Stimulated activated CD8-positive, alpha-beta memory T cell treated with anti-CD3 and anti-CD28 coated beads, Interleukin-2, amount 100 ng/mL, for 1 hour (primary cell): ENCODE measurements at regions not wholly inside any gene's neighbourhood (a gene's known extent, or its start where the extent isn't known, plus 50 kb on each side); places are given as distances from the start of the nearest gene placed in this dataset.

Experiments used
- DNase-seq, 2 donors: peaks; one replicate each; pipeline ENCODE4 v3.0.0-alpha.2; 2020; ENCODE audit warnings: low read depth in 2 of 2

DNA sequence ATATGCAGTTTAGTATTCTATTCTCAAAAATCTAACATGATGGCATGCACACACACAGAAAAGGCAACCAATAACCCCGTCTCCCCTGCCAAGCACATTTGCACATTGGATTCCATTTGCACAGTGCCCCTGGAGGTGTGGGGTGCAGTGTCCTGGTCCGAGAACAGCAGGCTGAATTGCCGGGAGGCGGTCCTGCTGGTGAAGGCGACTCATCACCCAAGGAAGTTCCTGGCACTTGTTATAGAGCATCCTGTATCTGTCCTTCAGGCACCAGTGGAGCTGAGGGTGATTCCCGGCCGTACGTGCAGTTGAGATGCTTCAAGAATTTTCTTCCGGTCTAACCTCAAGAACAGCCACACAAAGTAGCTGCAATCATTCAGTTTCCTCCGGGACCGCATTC lies 73.0 kb upstream of the RAB12 start:
- DNase-seq: no peak

DNA sequence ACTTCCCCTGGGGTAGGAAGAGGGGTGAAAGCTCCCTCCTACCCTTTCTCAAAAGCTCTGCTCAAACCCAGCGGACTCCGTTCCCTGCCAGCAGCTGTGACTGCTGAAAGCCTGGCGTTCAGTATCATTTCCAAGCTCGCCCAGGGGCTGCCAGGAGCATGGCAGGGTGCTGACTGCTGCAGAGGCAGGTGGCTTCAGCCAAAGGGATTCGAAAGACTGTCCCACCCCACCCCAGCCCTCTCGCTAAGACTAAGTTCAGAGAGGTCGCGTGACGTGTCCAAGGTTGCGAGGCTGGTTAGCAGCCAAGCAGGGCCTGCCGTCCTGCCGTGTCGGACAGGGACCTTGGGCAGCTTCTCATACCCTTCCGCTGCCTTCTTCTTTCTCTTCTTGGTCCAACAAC lies 72.3 kb upstream of the RAB12 start:
- no peak for DNase-seq

DNA sequence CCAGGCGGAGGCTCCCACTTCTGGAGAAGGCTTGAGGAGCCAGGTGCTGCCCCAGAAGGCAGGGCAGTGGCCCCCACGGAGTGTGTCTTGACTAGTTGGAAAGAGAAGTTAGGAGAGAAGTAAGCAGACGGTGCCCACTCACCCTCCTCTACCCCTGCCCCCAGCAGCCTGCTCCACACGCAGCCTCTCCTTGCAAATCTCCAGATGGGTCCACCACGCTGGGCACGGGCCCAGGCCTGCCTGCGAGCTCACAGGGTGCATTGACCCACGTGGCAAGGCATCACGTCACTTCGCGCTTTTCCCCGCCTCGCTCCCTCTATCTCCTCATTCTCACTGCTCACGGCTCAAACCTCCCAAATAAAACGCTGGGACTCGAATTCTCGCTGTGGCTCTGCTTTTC lies 71.8 kb upstream of the RAB12 start:
- no peak for DNase-seq

DNA sequence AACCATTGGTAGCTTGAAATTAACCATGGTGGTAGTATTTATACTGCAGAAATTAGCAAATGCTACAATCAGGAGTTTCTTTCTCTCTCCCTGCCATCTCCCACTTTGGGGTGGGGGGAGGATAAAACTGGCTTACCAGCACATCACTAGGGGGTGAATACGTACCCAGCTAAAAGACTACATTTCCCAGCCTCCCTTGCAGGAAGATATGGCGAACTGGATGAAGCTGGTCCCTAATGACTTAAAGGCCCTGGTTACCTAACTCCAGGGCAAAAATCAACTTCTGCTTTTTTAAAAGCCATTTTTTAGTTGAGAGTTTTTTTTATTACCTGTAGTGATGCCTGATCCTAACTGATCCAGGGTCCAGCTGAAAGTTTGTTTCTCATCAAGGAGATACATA lies 70.3 kb upstream of the RAB12 start:
- no peak for DNase-seq

DNA sequence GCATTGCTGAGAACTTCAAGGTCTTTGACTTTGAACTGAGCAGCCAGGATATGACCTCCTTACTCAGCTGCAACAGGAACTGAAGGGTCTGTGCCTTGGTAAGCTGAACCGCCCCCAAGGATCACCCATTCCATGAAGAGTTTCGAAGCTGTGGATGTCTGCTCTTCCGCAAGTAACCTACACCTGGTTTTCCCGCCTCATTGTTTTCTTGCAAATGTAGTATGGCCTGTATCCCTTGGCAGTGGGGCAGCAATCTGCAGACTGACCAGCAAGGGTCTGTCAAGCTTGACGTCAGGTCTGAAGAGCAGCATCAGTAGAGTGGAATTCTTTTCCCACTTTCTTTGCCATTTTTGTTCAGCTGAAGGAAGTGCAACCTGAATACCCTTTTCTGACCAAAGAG lies 62.6 kb upstream of the RAB12 start:
- no peak for DNase-seq

DNA sequence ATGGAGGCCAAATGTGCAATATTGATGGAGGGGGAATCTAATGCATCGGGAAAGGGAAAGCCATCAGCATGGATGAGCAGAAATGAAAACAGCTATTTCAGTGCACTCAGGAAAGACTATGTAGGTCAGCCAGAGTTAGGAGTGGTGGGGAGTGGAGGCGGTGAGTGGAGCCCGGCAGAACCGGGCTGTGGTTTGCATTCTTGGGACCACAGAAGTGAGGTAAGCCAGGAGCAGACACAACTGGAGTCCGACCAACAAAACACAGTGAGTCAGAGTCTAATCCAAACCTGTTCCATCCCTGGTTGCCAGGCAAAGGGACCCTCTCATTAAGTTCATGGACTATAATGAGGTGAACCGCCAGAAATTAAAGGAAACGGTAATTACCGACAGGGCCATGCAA lies 61.1 kb upstream of the RAB12 start:
- no peak for DNase-seq

DNA sequence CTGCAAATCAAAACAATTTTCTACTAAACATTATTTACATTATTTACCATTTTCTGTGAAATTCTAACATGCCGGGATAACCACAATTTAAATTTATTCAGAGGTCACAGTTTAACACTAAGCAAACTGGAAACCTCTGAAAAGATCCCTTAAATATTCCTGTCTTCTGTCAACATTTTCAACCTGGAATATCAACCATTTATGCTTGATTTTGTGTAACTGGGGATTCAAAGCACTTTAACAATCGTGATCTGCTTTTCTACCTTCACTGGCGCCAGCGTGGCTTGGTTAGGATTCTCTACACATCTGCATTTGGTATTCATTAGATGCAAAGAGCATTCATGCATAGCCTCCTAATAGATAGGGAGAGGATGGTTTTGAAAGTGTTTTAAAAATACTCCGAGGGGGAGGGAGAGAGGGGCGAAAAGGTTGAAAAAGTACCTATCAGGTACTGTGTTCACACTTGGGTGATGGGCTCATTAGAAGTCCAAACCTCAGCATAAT lies 59.9 kb upstream of the RAB12 start:
- DNase-seq: no peak

DNA sequence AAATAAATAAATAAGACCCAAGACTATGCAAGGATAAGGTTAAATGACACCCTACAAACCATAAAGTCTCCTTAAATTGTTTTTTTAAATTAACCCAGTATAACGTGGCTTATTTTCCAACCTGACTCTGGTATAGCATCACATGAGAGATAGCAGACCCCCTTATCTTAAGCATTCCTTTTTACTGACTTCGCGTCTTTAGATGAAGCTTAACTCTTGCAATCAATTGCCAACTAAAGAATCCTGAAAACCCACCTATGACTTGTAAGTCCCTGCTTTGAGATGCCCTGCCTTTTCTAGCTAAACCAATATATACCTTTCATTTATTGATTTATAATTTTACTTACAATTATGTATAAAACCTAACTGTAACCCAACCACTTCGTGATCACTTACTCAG lies 57.1 kb upstream of the RAB12 start:
- no peak for DNase-seq

DNA sequence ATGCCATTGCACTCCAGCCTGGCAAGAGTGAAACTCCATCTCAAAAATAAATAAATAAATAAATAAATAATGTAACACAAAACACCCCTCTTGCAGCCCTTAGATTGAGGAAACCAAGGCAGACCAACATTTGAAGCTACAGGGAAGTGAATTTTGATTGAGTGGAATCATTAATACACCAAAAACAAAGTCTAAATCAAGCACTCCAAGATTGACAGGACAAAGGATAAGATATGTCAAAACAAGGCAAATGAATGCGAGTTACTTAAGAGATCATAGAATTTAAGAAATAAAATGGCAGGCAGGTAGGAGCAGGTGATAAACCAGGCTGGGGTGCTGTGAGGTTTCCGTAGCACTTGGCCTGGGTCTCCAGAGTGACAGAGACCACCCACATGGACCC lies 54.9 kb upstream of the RAB12 start:
- DNase-seq: no peak

DNA sequence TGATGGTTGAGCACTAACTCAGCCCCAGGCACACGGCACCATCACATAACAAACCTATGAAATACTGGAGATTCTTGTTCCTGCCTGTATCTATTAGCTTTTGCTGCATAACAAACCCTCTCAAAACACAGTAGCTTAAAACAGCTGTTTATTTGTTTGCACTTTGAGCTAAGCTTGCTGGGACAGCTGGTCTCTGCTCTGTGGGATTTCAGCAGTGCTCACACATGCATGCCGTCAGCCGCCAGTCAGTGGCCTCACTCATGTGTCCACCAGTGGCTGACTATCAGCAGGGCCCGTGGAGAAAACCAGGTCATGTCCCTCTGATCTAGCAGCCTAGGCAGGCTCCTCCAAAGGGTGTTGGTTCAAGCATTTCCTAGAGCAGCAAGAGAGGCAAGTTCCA lies 52.8 kb upstream of the RAB12 start:
- DNase-seq: no peak
